CD4-positive, alpha-beta memory T cell (primary cell): ENCODE measurements at regions not wholly inside any gene's neighbourhood (a gene's known extent, or its start where the extent isn't known, plus 50 kb on each side); places are given as distances from the start of the nearest gene placed in this dataset.

Source experiments
- CTCF ChIA-PET: fragments of 350-600 bp; sonication (Branson Sonifier 250); formaldehyde crosslinking; loops from one replicate; lab custom pipeline; 2021; ENCODE audit warnings: inconsistent platforms; ENCODE audit not compliant: partially characterized antibody; lab: Charles Lee
- POLR2A ChIA-PET: fragments of 350-600 bp; sonication (Branson Sonifier 250); formaldehyde crosslinking; loops from one replicate; lab custom pipeline; 2021; ENCODE audit not compliant: partially characterized antibody; lab: Charles Lee
- DNase-seq, 5 donors: peaks; one replicate each; pipeline versions ENCODE4 v3.0.0 to v3.0.0-alpha.2; 2020 to 2022; ENCODE audit warnings: mixed read lengths in 1 of 5
- H3K27ac ChIP-seq: one replicate; pipeline ENCODE4 v1.7.0; 2013; ENCODE audit warnings: low read depth, low read length
- H3K27me3 ChIP-seq: 2 replicates; pipeline ENCODE4 v1.7.0; 2013; ENCODE audit warnings: mild to moderate bottlenecking, low read length, moderate library complexity; ENCODE audit not compliant: insufficient read depth
- H3K36me3 ChIP-seq: 2 replicates; pipeline ENCODE4 v1.7.0; 2013; ENCODE audit warnings: mild to moderate bottlenecking, low read length, moderate library complexity; ENCODE audit not compliant: insufficient read depth
- H3K4me1 ChIP-seq: 2 replicates; pipeline ENCODE4 v1.7.0; 2013; ENCODE audit warnings: mild to moderate bottlenecking, low read length, moderate library complexity; ENCODE audit not compliant: insufficient read depth
- H3K4me3 ChIP-seq, 2 donors: one replicate each; pipeline ENCODE4 v1.7.0; 2013; ENCODE audit warnings: low read length in 2 of 2, mild to moderate bottlenecking in 1 of 2
- H3K9me3 ChIP-seq, 2 donors: one replicate each; pipeline ENCODE4 v1.7.0; 2013; ENCODE audit warnings: low read length in 2 of 2, control low read depth in 1 of 2; ENCODE audit not compliant: control insufficient read depth in 1 of 2
- H3K27ac Mint-ChIP-seq, 7 donors: one replicate each; pipeline ENCODE4 v1.8.0; 2020 to 2021; ENCODE audit warnings: mixed read lengths in 7 of 7, mild to moderate bottlenecking in 6 of 7, inconsistent platforms in 3 of 7, moderate library complexity in 3 of 7
- H3K27me3 Mint-ChIP-seq, 2 donors: one replicate each; pipeline ENCODE4 v1.8.0; 2020 to 2021; ENCODE audit warnings: mixed read lengths in 2 of 2
- H3K36me3 Mint-ChIP-seq, 2 donors: one replicate each; pipeline ENCODE4 v1.8.0; 2020 to 2021; ENCODE audit warnings: mixed read lengths in 2 of 2, inconsistent platforms in 1 of 2, mild to moderate bottlenecking in 1 of 2
- H3K4me1 Mint-ChIP-seq, 4 donors: one replicate each; pipeline ENCODE4 v1.8.0; 2020 to 2021; ENCODE audit warnings: mixed read lengths in 4 of 4, mild to moderate bottlenecking in 1 of 4
- H3K4me3 Mint-ChIP-seq, 8 donors: one replicate each; pipeline ENCODE4 v1.8.0; 2020 to 2021; ENCODE audit warnings: mixed read lengths in 8 of 8, mild to moderate bottlenecking in 7 of 8, moderate library complexity in 6 of 8, inconsistent platforms in 3 of 8
- H3K9me3 Mint-ChIP-seq, 8 donors: one replicate each; pipeline ENCODE4 v1.8.0; 2020 to 2021; ENCODE audit warnings: mixed read lengths in 8 of 8, mild to moderate bottlenecking in 5 of 8, inconsistent platforms in 3 of 8, moderate library complexity in 1 of 8
- intact Hi-C: fragments of 100-400 bp; cut with micrococcal nuclease; formaldehyde crosslinking; loops from one replicate; pipeline ENCODE4 v1.15.1; 2023

DNA sequence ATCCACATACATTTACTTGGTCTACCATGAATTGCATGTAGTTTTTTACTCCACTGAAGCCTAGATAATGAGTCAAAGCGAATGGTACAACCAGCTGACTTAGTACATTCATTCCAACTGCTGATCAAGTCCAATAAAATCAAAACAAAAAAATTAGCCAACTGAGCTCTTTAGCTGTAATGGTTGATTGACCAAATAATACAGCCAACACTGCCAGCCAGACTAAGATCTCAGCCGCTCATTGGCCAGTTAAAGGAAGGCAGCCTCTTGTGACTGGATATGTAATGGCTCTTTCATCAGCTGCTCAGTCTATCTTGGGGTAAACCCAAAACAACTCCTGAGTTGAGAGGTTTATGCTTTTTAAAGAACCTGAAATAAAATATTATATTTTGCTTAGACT lies 204.3 kb upstream of the RSPO3 start:
- H3K4me3 Mint-ChIP-seq, result no peak overlapping the region
- intact Hi-C loops, result no loop called here
- Histone ChIP-seq H3K4me1 (no peaks in the 10 kb centered on the region), H3K4me3 (no peak overlapping the region), H3K9me3 (no peaks in the 10 kb centered on the region), H3K27ac (no peak overlapping the region), H3K27me3 (no peaks in the 10 kb centered on the region), H3K36me3 (no peaks in the 10 kb centered on the region)
- no peaks in the 10 kb centered on the region for H3K36me3 Mint-ChIP-seq
- no peaks in the 10 kb centered on the region for H3K27me3 Mint-ChIP-seq
- no peaks in the 10 kb centered on the region for H3K9me3 Mint-ChIP-seq
- H3K4me1 Mint-ChIP-seq, result no peaks in the 10 kb centered on the region
- ChIA-PET CTCF (no interaction called here), POLR2A (no interaction called here)
- no peak for DNase-seq
- H3K27ac Mint-ChIP-seq, result no peak overlapping the region

DNA sequence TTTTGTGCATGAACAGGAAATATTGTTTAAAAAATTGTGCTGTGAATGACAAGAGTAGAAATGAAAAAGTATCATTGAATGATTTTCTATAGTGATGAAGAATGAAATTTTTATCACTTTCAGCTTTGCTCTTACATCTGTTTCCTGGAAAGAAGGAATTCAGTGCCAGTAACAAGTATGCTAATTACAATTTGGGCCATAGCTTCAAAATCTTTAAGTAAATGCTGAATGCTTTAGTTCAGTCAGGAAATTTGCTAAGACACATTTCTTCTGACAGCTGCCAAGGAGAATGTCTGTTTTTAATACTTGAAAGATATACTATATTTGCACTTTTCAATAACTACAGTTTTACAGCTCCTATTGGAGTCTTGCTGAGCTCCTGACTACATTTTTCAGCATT lies 203.7 kb upstream of the RSPO3 start:
- CTCF ChIA-PET, result no interaction called here
- no peak overlapping the region for H3K4me3 ChIP-seq
- H3K27me3 ChIP-seq, result no peaks in the 10 kb centered on the region
- Mint-ChIP-seq H3K27me3 (no peaks in the 10 kb centered on the region), H3K27ac (no peak overlapping the region), H3K36me3 (no peaks in the 10 kb centered on the region), H3K4me1 (no peaks in the 10 kb centered on the region), H3K9me3 (no peaks in the 10 kb centered on the region), H3K4me3 (no peak overlapping the region)
- H3K4me1 ChIP-seq, result no peaks in the 10 kb centered on the region
- POLR2A ChIA-PET, result no interaction called here
- no peaks in the 10 kb centered on the region for H3K9me3 ChIP-seq
- H3K27ac ChIP-seq, result no peak overlapping the region
- intact Hi-C loops, result no loop called here
- no peak for DNase-seq
- H3K36me3 ChIP-seq, result no peaks in the 10 kb centered on the region

DNA sequence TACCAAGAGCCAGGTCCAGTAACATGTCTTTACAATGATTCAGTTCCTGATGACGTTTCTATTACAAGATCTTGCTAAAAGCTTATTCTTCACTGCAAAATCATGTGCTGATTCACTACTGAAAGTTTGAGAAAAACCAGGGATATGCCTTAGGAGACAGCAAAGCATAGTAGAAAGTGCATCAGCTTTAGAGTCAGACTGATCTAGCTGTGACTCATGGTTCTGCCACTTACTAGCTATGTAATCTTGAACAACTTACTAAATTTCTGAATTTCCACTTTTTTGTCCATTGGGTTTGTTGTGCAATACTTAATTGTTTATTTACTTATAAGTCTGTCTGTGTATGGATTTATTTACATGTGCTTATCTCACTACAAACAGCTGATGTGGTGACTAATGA lies 198.5 kb upstream of the RSPO3 start:
- H3K27me3 ChIP-seq, result no peaks in the 10 kb centered on the region
- no peaks in the 10 kb centered on the region for H3K4me1 ChIP-seq
- peaks cover 0 to 2% (median 0%) of the 10 kb centered on the region in 8 donors for H3K9me3 Mint-ChIP-seq
- ChIA-PET POLR2A (no interaction called here), CTCF (no interaction called here)
- H3K27ac Mint-ChIP-seq, result no peak overlapping the region
- no peak for DNase-seq
- no peak overlapping the region for H3K4me3 Mint-ChIP-seq
- intact Hi-C loops, result no loop called here
- H3K36me3 Mint-ChIP-seq, result no peaks in the 10 kb centered on the region
- no peaks in the 10 kb centered on the region for H3K9me3 ChIP-seq
- no peaks in the 10 kb centered on the region for H3K4me1 Mint-ChIP-seq
- no peak overlapping the region for H3K4me3 ChIP-seq
- no peaks in the 10 kb centered on the region for H3K27me3 Mint-ChIP-seq
- H3K27ac ChIP-seq, result no peak overlapping the region
- H3K36me3 ChIP-seq, result no peaks in the 10 kb centered on the region

DNA sequence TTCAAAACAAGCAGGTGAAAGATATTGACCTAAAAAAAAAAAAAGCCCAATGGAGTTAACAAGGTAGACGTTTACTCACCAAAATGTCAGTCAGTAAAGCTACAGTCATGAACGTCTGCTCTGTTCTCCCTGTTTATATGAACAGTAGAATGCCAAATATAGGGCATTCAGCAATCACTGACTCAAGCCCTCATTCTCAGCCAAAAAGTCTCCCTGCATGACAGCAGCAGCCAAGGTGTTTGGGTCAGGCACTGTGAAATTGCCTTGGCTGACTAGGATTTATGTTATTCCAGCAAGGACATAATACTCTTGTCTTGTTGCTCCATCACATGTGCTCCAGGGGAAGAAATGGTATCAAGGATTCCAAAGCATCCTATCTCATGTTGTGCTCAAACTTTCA lies 194.7 kb upstream of the RSPO3 start:
- no peak overlapping the region for H3K27ac Mint-ChIP-seq
- H3K36me3 Mint-ChIP-seq, result no peaks in the 10 kb centered on the region
- Histone ChIP-seq H3K9me3 (no peaks in the 10 kb centered on the region), H3K27me3 (no peaks in the 10 kb centered on the region), H3K27ac (no peak overlapping the region), H3K4me3 (no peak overlapping the region), H3K4me1 (no peaks in the 10 kb centered on the region), H3K36me3 (no peaks in the 10 kb centered on the region)
- no peak for DNase-seq
- H3K4me1 Mint-ChIP-seq, result no peaks in the 10 kb centered on the region
- CTCF ChIA-PET, result no interaction called here
- H3K4me3 Mint-ChIP-seq, result no peak overlapping the region
- H3K9me3 Mint-ChIP-seq, result peaks cover 0 to 2% (median 0%) of the 10 kb centered on the region in 8 donors
- H3K27me3 Mint-ChIP-seq, result no peaks in the 10 kb centered on the region
- intact Hi-C loops, result no loop called here
- POLR2A ChIA-PET, result no interaction called here

DNA sequence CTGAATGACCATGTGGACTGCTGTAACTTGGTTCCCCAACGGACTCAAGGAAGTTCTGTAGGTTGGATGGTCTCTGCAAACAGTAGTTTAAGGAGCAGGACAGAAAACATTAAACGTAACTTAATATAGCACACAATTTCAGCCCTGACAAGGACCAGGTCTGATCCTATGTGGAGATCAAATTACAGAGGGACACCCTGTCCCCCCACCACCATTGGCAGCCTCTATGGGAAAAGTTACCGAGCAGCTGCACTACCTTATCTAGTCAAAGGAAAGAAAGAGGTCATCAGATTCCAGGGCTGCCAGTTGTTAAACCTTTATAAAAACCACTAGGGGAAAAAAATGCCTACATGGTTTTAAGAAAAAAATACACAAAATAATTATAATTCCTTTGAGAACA lies 191.5 kb upstream of the RSPO3 start:
- Mint-ChIP-seq H3K27me3 (no peaks in the 10 kb centered on the region), H3K9me3 (no peaks in the 10 kb centered on the region), H3K27ac (no peak overlapping the region), H3K4me1 (no peaks in the 10 kb centered on the region), H3K36me3 (no peaks in the 10 kb centered on the region), H3K4me3 (no peak overlapping the region)
- POLR2A ChIA-PET, result no interaction called here
- CTCF ChIA-PET, result no interaction called here
- H3K36me3 ChIP-seq, result no peaks in the 10 kb centered on the region
- H3K4me3 ChIP-seq, result no peak overlapping the region
- H3K4me1 ChIP-seq, result no peaks in the 10 kb centered on the region
- H3K27me3 ChIP-seq, result no peaks in the 10 kb centered on the region
- DNase-seq, result no peak
- no peaks in the 10 kb centered on the region for H3K9me3 ChIP-seq
- H3K27ac ChIP-seq, result no peak overlapping the region
- intact Hi-C loops, result no loop called here

DNA sequence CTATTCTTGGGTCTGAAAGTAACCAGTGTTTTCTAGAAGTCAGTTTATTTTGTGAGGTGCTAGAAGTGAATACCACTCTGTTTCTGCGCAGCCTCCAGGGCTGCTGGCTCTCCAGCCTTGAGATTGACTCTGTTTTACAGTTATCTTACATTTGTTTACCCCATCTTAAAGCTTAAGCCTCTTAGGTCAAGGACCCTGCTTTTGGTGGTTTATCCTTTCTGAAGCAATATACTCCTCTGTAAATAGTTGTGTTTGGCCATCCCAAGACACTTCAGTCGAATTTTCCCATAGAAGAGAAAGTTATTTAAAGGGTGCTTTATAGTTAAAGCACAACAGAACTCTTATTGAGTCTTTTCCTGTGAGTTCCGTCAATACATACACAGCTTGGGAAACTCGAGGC lies 190.6 kb upstream of the RSPO3 start:
- Histone ChIP-seq H3K27ac (no peak overlapping the region), H3K4me1 (no peaks in the 10 kb centered on the region), H3K36me3 (no peaks in the 10 kb centered on the region), H3K27me3 (no peaks in the 10 kb centered on the region), H3K4me3 (no peak overlapping the region), H3K9me3 (no peaks in the 10 kb centered on the region)
- H3K4me3 Mint-ChIP-seq, result no peak overlapping the region
- H3K9me3 Mint-ChIP-seq, result no peaks in the 10 kb centered on the region
- ChIA-PET POLR2A (no interaction called here), CTCF (no interaction called here)
- intact Hi-C loops, result no loop called here
- H3K27ac Mint-ChIP-seq, result no peak overlapping the region
- no peaks in the 10 kb centered on the region for H3K36me3 Mint-ChIP-seq
- no peak for DNase-seq
- H3K4me1 Mint-ChIP-seq, result no peaks in the 10 kb centered on the region
- H3K27me3 Mint-ChIP-seq, result no peaks in the 10 kb centered on the region

DNA sequence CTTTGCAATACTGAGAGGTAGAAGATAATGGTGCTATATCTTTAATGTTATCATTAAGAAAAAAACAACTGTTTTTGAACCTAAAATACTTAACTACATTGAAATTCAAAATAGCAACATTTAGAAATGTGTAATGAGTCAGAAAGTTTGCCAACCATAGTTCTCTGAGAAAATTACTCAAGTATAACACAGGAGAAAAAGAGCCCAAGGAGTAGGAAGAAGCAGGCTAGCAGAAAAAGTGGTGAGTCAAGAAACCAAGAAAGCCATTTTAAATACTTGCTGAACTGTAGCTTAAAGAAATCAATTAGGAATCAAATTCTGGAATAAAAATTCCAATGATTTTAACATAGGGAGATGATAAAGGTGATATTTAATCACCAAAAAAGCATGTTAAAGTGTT lies 181.0 kb upstream of the RSPO3 start:
- H3K9me3 ChIP-seq, result no peaks in the 10 kb centered on the region
- H3K4me1 ChIP-seq, result no peaks in the 10 kb centered on the region
- no peaks in the 10 kb centered on the region for H3K27me3 ChIP-seq
- no peak for DNase-seq
- CTCF ChIA-PET, result no interaction called here
- POLR2A ChIA-PET, result no interaction called here
- H3K36me3 ChIP-seq, result no peaks in the 10 kb centered on the region
- H3K4me3 Mint-ChIP-seq, result no peak overlapping the region
- no peaks in the 10 kb centered on the region for H3K36me3 Mint-ChIP-seq
- H3K4me1 Mint-ChIP-seq, result no peaks in the 10 kb centered on the region
- intact Hi-C loops, result no loop called here
- H3K27me3 Mint-ChIP-seq, result no peaks in the 10 kb centered on the region
- H3K4me3 ChIP-seq, result no peak overlapping the region
- peaks cover 0 to 2% (median 0%) of the 10 kb centered on the region in 8 donors for H3K9me3 Mint-ChIP-seq
- H3K27ac Mint-ChIP-seq, result no peak overlapping the region
- no peak overlapping the region for H3K27ac ChIP-seq

DNA sequence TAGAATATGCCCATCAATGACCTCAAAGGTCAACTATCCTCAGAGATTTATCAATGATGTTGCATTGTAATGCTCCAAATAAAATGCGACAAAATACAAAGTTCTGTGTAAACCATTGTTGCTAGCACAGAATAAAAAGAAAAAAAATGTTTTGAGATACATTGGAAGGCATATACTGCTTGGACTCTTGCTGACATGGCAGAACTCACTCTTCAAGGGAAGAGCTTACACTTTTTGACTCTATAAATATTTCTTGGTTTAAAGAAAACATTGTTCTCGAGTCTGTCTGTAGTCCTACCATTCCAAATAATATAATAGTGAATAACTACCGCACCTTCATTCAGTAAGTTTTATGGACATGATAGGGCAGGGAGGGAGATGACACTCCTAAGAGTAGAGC lies 178.7 kb upstream of the RSPO3 start:
- Mint-ChIP-seq H3K9me3 (peaks cover 0 to 3% (median 0%) of the 10 kb centered on the region in 8 donors), H3K36me3 (no peaks in the 10 kb centered on the region), H3K4me1 (no peaks in the 10 kb centered on the region), H3K4me3 (no peak overlapping the region), H3K27ac (no peak overlapping the region), H3K27me3 (no peaks in the 10 kb centered on the region)
- ChIA-PET CTCF (no interaction called here), POLR2A (no interaction called here)
- Histone ChIP-seq H3K4me3 (no peak overlapping the region), H3K27ac (no peak overlapping the region), H3K4me1 (no peaks in the 10 kb centered on the region), H3K9me3 (no peaks in the 10 kb centered on the region), H3K27me3 (no peaks in the 10 kb centered on the region), H3K36me3 (no peaks in the 10 kb centered on the region)
- intact Hi-C loops, result no loop called here
- DNase-seq, result no peak
